Keratinocyte (primary cell): ENCODE measurements at regions not wholly inside any gene's neighbourhood (a gene's known extent, or its start where the extent isn't known, plus 50 kb on each side); places are given as distances from the start of the nearest gene placed in this dataset.

Source experiments
- DNase-seq: peaks from one replicate; pipeline ENCODE4 v3.0.0-alpha.2; 2011; ENCODE audit warnings: low read depth, missing footprints, low spot score
- FAIRE-seq: peaks from 2 replicates; lab custom pipeline; 2011; peaks lifted over from hg19 to GRCh38; lab: Jason Lieb, UNC
- H2AFZ ChIP-seq: 2 replicates; pipeline ENCODE4 v1.6.0; 2012; ENCODE audit warnings: low read length, control low read depth, inconsistent platforms; ENCODE audit not compliant: control insufficient read depth
- H3K27ac ChIP-seq: 2 replicates; pipeline ENCODE4 v1.5.1; 2011; ENCODE audit warnings: low read length; ENCODE audit not compliant: control insufficient read depth, insufficient read depth
- H3K27me3 ChIP-seq: 3 replicates; pipeline ENCODE4 v1.6.0; 2011; ENCODE audit warnings: low read length; ENCODE audit not compliant: control insufficient read depth, insufficient read depth; ENCODE audit errors: extremely low read depth
- H3K36me3 ChIP-seq, 2 experiments: 2 replicates in 1 of 2; 3 replicates in 1 of 2; pipeline ENCODE4 v1.5.1; 2011; ENCODE audit warnings: low read length in 2 of 2, mild to moderate bottlenecking in 1 of 2; ENCODE audit not compliant: control insufficient read depth in 2 of 2, insufficient read depth in 2 of 2; ENCODE audit errors: extremely low read depth in 1 of 2
- H3K4me1 ChIP-seq: 3 replicates; pipeline ENCODE4 v1.5.1; 2011; ENCODE audit warnings: low read length; ENCODE audit not compliant: control insufficient read depth, insufficient read depth; ENCODE audit errors: extremely low read depth
- H3K4me2 ChIP-seq: 3 replicates; pipeline ENCODE4 v1.6.0; 2011; ENCODE audit warnings: low read depth, low read length; ENCODE audit not compliant: control insufficient read depth, insufficient read depth; ENCODE audit errors: extremely low read depth
- H3K4me3 ChIP-seq, 3 experiments: fragments of 200-600 bp in 1 of 3; sonication (generic) in 1 of 3; 2 replicates in 2 of 3; 3 replicates in 1 of 3; pipeline ENCODE4 v1.5.1; 2011 to 2016; ENCODE audit warnings: low read length in 3 of 3, mild to moderate bottlenecking in 3 of 3, control low read depth in 2 of 3, inconsistent platforms in 1 of 3, low read depth in 1 of 3, mixed read lengths in 1 of 3, mixed run types in 1 of 3, moderate library complexity in 1 of 3; ENCODE audit not compliant: control insufficient read depth in 2 of 3, insufficient read depth in 2 of 3; ENCODE audit errors: extremely low read depth in 1 of 3
- H3K79me2 ChIP-seq: 2 replicates; pipeline ENCODE4 v1.6.0; 2012; ENCODE audit warnings: low read length; ENCODE audit not compliant: control insufficient read depth, insufficient read depth
- H3K9ac ChIP-seq: 3 replicates; pipeline ENCODE4 v1.6.0; 2011; ENCODE audit warnings: low read length; ENCODE audit not compliant: control insufficient read depth, insufficient read depth; ENCODE audit errors: extremely low read depth
- H3K9me1 ChIP-seq: 3 replicates; pipeline ENCODE4 v1.6.0; 2011; ENCODE audit warnings: low read length; ENCODE audit not compliant: control insufficient read depth, insufficient read depth; ENCODE audit errors: extremely low read depth
- H3K9me3 ChIP-seq: 2 replicates; pipeline ENCODE4 v1.5.1; 2012; ENCODE audit warnings: low read depth, low read length; ENCODE audit not compliant: control insufficient read depth
- H4K20me1 ChIP-seq: 3 replicates; pipeline ENCODE4 v1.6.0; 2011; ENCODE audit warnings: low read length; ENCODE audit not compliant: control insufficient read depth, insufficient read depth; ENCODE audit errors: extremely low read depth
- EZH2 ChIP-seq: IDR thresholded peaks from one replicate; pipeline ENCODE4 v1.6.1; 2012; ENCODE audit warnings: inconsistent platforms, mild to moderate bottlenecking, low read length, moderate library complexity
- dilution Hi-C: fragments of 300-500 bp; cut with MboI; formaldehyde crosslinking; loops from one replicate; pipeline ENCODE4 v1.7.0; 2020; ENCODE audit warnings: low sequenced_read_pairs; ENCODE audit not compliant: extremely low pct_ligation_motif_present
- TF ChIP-seq, protein P1 (sequence below), 3 experiments: IDR thresholded peaks in 1 of 3; conservative IDR thresholded peaks in 1 of 3; optimal IDR thresholded peaks in 1 of 3; 2 replicates in 2 of 3; 3 replicates in 1 of 3; pipeline versions ENCODE3 to v1.5.1; 2011; ENCODE audit warnings: low read length in 3 of 3, mild to moderate bottlenecking in 3 of 3, moderate library complexity in 2 of 3, control low read depth in 1 of 3, inconsistent platforms in 1 of 3; ENCODE audit not compliant: insufficient read depth in 2 of 3; ENCODE audit errors: extremely low read depth in 1 of 3

DNA sequence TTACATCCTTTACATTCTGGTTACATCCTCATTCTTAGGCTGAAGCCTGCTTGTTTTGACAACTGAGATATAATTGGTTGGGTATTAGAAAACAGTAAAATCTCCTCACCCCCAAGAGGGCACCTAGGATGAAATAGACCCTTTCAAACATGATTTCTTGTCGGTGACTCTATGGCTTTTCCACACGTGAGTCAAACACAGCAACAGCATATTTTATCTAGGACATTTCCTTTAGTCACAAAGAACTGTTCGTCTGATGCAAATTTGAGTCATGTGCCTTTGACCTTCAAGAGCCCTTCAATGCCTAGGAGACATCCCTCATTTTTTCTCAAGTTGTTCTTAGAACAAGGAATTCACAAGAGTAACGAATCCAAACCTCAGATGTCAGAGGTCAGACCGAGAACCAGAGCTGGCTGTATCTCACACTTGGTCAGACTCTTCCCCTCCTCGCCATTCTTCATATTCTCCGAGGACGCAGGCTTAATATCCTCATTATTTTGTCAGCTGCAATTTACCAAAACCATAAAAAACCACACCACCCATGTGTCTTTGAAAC, 60.5 kb upstream of the ALKAL2 start:
- no peak overlapping the region for H3K4me2 ChIP-seq
- no peaks in the 10 kb centered on the region for H3K79me2 ChIP-seq
- H3K36me3 ChIP-seq = no peaks in the 10 kb centered on the region
- DNase-seq (no peak), FAIRE-seq (no peak)
- dilution Hi-C loops = no loop called here
- H4K20me1 ChIP-seq = no peaks in the 10 kb centered on the region
- H3K27ac ChIP-seq = no peak overlapping the region
- H3K27me3 ChIP-seq = no peaks in the 10 kb centered on the region
- no peak overlapping the region for H3K9ac ChIP-seq
- H2AFZ ChIP-seq = no peak overlapping the region
- H3K4me3 ChIP-seq = no peak overlapping the region
- H3K9me1 ChIP-seq = no peaks in the 10 kb centered on the region
- H3K4me1 ChIP-seq = no peaks in the 10 kb centered on the region
- TF ChIP-seq, protein P1, sequence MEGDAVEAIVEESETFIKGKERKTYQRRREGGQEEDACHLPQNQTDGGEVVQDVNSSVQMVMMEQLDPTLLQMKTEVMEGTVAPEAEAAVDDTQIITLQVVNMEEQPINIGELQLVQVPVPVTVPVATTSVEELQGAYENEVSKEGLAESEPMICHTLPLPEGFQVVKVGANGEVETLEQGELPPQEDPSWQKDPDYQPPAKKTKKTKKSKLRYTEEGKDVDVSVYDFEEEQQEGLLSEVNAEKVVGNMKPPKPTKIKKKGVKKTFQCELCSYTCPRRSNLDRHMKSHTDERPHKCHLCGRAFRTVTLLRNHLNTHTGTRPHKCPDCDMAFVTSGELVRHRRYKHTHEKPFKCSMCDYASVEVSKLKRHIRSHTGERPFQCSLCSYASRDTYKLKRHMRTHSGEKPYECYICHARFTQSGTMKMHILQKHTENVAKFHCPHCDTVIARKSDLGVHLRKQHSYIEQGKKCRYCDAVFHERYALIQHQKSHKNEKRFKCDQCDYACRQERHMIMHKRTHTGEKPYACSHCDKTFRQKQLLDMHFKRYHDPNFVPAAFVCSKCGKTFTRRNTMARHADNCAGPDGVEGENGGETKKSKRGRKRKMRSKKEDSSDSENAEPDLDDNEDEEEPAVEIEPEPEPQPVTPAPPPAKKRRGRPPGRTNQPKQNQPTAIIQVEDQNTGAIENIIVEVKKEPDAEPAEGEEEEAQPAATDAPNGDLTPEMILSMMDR (optimal IDR thresholded peaks at IDR 0.05 in 1 of 3, IDR thresholded peaks at IDR 0.05 in 1 of 3, conservative IDR thresholded peaks at IDR 0.05 in 1 of 3; ENCODE audit: extremely low read depth in 1 of 3, insufficient read depth in 2 of 3, low read length in 3 of 3) = no peak
- no peak for TF ChIP-seq EZH2
- no peaks in the 10 kb centered on the region for H3K9me3 ChIP-seq

DNA sequence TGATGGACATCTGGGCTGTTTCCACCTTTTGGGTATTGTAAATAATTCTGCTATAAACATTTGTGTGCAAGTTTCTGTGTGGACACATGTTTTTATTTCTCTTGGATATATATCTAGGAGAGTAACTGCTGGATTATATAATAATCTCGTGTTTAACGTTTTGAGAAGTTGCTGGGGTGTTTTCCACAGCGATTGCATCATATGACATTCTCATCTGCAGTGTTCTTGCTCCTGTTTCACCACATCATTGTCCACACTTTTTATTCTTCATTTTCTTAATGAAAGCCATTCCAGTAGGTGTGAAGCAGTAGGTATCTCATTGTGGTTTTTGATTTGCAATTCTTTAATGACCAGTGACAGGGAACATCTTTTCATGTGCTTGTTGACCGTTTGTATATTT, 56.9 kb upstream of the ALKAL2 start:
- no peaks in the 10 kb centered on the region for H3K36me3 ChIP-seq
- no peaks in the 10 kb centered on the region for H3K79me2 ChIP-seq
- no peaks in the 10 kb centered on the region for H3K9me1 ChIP-seq
- no peak overlapping the region for H2AFZ ChIP-seq
- no peak overlapping the region for H3K4me3 ChIP-seq
- no peak overlapping the region for H3K9ac ChIP-seq
- H3K9me3 ChIP-seq = no peaks in the 10 kb centered on the region
- DNase-seq = no peak
- H4K20me1 ChIP-seq = no peaks in the 10 kb centered on the region
- TF ChIP-seq, protein P1 (optimal IDR thresholded peaks at IDR 0.05 in 1 of 3, IDR thresholded peaks at IDR 0.05 in 1 of 3, conservative IDR thresholded peaks at IDR 0.05 in 1 of 3; ENCODE audit: extremely low read depth in 1 of 3, insufficient read depth in 2 of 3, low read length in 3 of 3) = no peak
- no peak for TF ChIP-seq EZH2
- dilution Hi-C loops = no loop called here
- no peak overlapping the region for H3K27ac ChIP-seq
- H3K27me3 ChIP-seq = no peaks in the 10 kb centered on the region
- no peak for FAIRE-seq
- H3K4me2 ChIP-seq = no peak overlapping the region
- H3K4me1 ChIP-seq = no peaks in the 10 kb centered on the region
